ENCODE measurements at regions not wholly inside any gene's neighbourhood (a gene's known extent, or its start where the extent isn't known, plus 50 kb on each side); places are given as distances from the start of the nearest gene placed in this dataset.
"Not testable (repeated sequence)": the region's sequence is repeated elsewhere in the genome, so short reads cannot be mapped to it uniquely, and the experiment has no call there.

DNA sequence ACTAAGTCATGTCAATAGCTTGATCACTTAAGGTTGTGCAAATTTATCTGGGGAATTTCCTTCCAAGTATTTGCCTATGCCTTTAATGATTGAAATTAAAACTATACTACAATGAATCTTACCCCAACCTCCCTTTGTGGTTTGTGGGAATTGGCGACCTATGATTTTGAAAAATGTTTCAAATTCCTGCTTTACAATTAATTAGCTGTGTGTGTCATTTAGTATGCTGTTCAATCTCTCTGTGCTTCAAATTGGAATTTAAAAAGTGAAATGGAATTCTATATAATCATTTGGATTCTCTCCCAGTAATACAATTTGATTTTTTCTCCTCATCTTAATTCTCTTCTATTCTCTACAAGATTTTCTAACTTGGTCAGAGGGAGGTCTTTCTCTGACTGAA lies 2319.5 kb downstream of the ARAP2 start:
- DNase-seq (ENCODE audit: low spot score) (no peak), ATAC-seq (no peak)
- intact Hi-C loops (cut with DNase I) = no loop called here

DNA sequence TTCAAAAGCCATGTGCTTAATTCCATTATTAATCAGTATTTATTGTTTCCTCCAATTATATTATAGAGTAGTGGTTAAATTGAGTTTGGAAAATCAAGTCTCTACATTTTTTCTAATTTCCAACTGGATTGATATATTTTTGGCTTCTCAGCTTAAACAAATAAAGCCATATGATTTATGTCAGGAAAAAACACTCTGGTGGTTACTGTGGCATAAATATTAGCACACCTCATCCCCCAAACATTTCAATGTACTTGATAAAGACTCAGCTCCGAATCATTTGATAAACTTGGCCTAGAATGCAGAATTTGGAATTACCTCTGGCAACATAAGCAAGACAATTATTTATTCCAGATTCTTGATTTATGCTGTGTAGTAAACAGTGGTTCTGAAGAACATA lies 2313.8 kb downstream of the ARAP2 start:
- ATAC-seq = no peak
- intact Hi-C loops (cut with DNase I) = no loop called here
- DNase-seq (ENCODE audit: low spot score) = no peak

GRCh38 chr4:33931026-33931425 lies 2313.3 kb downstream of the ARAP2 start:
- intact Hi-C loops (cut with DNase I) = no loop called here

GRCh38 chr4:33940281-33940680 lies 2304.0 kb downstream of the ARAP2 start:
- ATAC-seq (no peak), DNase-seq (ENCODE audit: low spot score) (no peak)
- intact Hi-C loops (cut with DNase I) = no loop called here

More at GRCh38 chr4:33931026-33931425, 2313.3 kb downstream of the ARAP2 start:
- DNase-seq (ENCODE audit: low spot score) = no peak
- ATAC-seq = no peak

DNA sequence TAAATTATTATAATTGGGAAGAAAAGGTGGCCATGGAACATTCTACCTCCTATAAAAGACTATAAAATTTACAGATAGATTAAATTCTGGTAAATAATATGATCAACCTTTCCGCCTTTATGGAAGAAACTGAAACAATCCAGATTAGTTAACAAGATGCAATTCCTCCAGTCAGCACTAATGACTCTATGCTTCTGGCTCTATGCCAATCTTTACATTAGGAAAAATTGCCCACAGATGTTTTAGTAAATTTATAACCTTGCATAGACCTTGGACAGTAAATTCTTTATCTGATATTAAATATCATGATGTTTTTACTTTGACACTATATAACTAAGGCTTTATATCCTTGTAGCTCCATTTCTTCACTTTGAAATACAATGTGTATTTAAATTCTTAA lies 2302.5 kb downstream of the ARAP2 start:
- ATAC-seq (no peak), DNase-seq (ENCODE audit: low spot score) (no peak)
- intact Hi-C loops (cut with DNase I) = no loop called here

- no peak for DNase-seq (ENCODE audit: low spot score)
- ATAC-seq = no peak
- intact Hi-C loops (cut with DNase I) = no loop called here
These were observed 2295.4 kb downstream of the ARAP2 start for GRCh38 chr4:33948921-33949320.

DNA sequence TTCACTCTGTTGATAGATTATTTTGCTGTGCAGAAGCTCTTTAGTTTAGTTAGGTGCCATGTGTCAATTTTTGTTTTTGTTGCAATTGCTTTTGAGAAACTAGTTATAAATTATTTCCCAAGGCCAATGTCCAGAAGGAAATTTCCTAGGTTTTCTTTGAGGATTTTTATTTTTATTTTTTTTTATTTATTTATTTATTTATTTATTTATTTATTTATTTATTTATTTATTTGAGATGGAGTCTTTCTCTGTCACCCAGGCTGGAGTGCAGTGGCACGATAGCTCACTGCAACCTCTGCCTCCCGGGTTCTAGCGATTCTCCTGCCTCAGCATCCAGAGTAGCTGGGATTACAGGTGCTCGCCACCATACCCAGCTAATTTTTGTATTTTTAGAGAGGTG lies 2290.5 kb downstream of the ARAP2 start:
- ATAC-seq; intact Hi-C loops (cut with DNase I); DNase-seq (ENCODE audit: low spot score): not testable (repeated sequence)

- ATAC-seq (no peak), DNase-seq (ENCODE audit: low spot score) (no peak)
- intact Hi-C loops (cut with DNase I) = no loop called here
These were observed 2289.6 kb downstream of the ARAP2 start for GRCh38 chr4:33954759-33955158.

DNA sequence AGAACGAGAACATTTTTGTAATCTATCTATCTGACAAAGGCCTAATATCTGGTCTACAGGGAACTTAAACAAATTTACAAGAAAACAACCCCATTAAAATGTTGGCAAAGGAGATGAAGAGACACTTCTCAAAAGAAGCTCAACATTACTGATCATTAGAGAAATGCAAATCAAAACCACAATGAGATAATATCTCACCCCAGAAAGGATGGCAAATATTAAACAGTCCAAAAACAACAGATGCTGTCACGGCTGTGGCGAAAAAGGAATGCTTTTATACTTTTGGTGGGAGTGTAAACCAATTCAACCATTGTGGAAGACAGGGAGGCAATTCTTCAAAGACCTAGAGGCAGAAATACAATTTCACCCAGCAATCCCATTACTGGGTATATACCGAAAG lies 2284.8 kb downstream of the ARAP2 start:
- DNase-seq (ENCODE audit: low spot score) = no peak
- intact Hi-C loops (cut with DNase I) = no loop called here

GRCh38 chr4:33961761-33962160 lies 2282.6 kb downstream of the ARAP2 start:
- intact Hi-C loops (cut with DNase I) = no loop called here
- no peak for ATAC-seq
- DNase-seq (ENCODE audit: low spot score) = no peak

More for the DNA sequence above, 2284.8 kb downstream of the ARAP2 start:
- ATAC-seq = no peak

DNA sequence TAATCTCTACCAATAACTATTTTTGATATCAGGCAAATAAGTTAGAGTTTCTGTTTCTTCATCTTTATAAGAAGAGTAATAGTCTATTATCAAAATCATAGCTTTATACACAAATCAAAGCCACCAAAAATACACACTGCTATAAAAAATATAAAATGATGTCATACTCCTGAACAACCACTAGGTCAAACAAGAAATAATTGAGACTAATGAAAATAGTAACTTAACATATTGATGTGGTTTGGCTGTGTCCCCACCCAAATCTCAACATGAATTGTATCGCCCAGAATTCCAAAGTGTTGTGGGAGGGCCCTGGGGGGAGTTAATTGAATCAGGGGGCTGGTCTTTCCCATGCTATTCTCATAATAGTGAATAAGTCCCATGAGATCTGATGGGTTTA lies 2277.5 kb downstream of the ARAP2 start:
- ATAC-seq = no peak
- intact Hi-C loops (cut with DNase I) = no loop called here
- DNase-seq (ENCODE audit: low spot score) = no peak

DNA sequence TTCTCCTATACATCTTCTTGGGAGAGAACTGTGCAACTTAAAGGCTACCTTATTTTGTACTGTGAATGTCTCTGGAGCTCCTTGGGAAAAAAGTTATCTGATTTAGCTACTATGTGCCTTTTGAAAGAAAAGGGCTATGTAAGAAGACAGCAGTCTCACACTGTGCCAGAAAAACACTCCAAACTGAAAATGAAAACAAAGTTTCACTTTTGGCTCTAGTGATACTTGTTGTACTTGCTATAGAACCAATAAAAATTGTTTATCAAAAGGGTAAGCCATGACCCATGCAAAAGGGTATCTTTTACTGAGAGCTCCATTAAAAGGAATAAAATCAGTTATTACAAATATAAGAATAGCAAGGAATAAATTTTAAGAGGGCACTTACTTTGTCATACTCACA lies 2270.0 kb downstream of the ARAP2 start:
- DNase-seq (ENCODE audit: low spot score) (no peak), ATAC-seq (no peak)
- intact Hi-C loops (cut with DNase I) = no loop called here

- intact Hi-C loops (cut with DNase I) = no loop called here
- no peak for ATAC-seq
- DNase-seq (ENCODE audit: low spot score) = no peak
These were observed 2268.3 kb downstream of the ARAP2 start for GRCh38 chr4:33975995-33976394.

DNA sequence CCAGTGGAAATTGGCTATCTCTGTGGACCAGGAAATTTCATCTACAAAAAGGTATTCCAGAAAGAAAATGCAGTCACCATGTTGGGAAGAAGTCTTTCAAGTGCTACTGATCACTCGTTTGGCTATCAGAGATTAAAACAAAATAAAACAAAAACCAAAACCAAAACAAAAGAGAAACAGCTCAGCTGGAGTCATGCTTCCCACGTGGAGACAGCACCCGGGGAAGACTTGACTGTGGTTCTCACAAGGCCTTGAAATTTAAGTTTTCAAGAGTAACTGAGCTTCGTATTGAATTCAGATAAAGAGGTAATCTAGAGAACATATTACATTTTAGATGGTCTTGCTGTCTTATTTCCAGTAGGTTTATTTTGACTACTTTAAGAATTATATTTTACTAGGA lies 2264.5 kb downstream of the ARAP2 start:
- ATAC-seq; intact Hi-C loops (cut with DNase I); DNase-seq (ENCODE audit: low spot score): not testable (repeated sequence)

DNA sequence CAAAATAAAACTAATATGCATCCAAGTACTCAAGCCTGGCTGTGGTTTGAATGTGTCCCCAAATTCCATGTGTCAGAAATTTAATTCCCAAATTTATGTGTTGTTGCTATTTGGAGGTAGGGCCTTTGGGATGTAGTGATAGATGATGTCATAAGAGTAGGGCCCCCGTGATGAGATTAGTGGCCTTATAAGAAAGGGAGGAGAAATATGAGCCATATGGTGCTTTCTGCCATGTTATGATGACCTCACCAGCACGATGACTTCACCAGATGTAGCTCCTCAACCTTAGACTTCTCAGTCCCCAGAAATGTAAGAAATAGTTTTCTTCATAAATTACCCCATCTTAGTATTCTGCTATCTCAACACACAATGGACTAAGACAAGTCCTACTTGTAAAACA lies 2264.0 kb downstream of the ARAP2 start:
- intact Hi-C loops (cut with DNase I) = no loop called here
- ATAC-seq (no peak), DNase-seq (ENCODE audit: low spot score) (no peak)

GRCh38 chr4:33989820-33990443 lies 2254.4 kb downstream of the ARAP2 start:
- ATAC-seq = no peak

DNA sequence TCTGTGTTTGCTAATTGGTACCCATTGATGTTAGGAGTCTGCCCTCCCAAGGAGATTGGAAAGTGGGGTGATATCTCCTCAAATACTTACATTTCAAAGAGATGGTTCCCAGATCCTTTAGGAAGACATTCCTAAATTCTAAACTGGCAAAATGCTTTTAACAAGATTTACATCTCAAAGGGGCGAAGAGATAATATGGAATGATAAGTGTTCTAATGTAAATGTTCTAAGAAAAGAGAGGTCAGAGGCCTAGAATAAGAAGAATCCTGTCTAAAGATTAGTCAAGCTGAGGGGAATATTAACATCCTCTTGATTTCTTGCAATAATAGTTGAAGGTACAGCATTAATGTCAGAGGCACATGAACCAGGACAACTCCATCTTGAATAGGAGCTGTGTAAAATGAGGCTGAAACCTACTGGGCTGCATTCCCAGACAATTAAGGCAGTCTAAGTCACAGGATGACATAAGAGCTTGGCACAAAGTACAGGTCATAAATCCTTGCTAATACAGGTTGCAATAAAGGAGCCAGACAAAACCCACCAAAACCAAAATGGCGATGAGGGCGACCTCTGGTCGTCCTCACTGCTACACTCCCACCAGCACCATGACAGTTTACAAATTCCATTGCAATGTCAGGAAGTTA lies 2248.1 kb downstream of the ARAP2 start:
- no peak for ATAC-seq
- intact Hi-C loops (cut with DNase I) = no loop called here
- no peak for DNase-seq (ENCODE audit: low spot score)

More at GRCh38 chr4:33989820-33990443, 2254.4 kb downstream of the ARAP2 start:
- intact Hi-C loops (cut with DNase I) = no loop called here
- no peak for DNase-seq (ENCODE audit: low spot score)

GRCh38 chr4:33998291-33998690 lies 2246.0 kb downstream of the ARAP2 start:
- ATAC-seq (no peak), DNase-seq (ENCODE audit: low spot score) (no peak)
- intact Hi-C loops (cut with DNase I) = no loop called here

GRCh38 chr4:34000356-34000755 lies 2244.0 kb downstream of the ARAP2 start:
- ATAC-seq (no peak), DNase-seq (ENCODE audit: low spot score) (no peak)
- intact Hi-C loops (cut with DNase I) = no loop called here

GRCh38 chr4:34006540-34006939 lies 2237.8 kb downstream of the ARAP2 start:
- intact Hi-C loops (cut with DNase I); DNase-seq (ENCODE audit: low spot score); ATAC-seq: not testable (repeated sequence)

GRCh38 chr4:34009951-34010350 lies 2234.4 kb downstream of the ARAP2 start:
- ATAC-seq (no peak), DNase-seq (ENCODE audit: low spot score) (no peak)
- intact Hi-C loops (cut with DNase I) = no loop called here

Data from sciatic nerve (tissue), 2 donors.